Thoracic aorta (tissue), 2 donors: ENCODE measurements at regions not wholly inside any gene's neighbourhood (a gene's known extent, or its start where the extent isn't known, plus 50 kb on each side); places are given as distances from the start of the nearest gene placed in this dataset.

Source experiments
- ATAC-seq: fragments of 150-250 bp; one replicate; pipeline ENCODE4 v1.8.0; 2017; ENCODE audit warnings: low read depth; ENCODE audit not compliant: insufficient number of reproducible peaks, low FRiP score
- DNase-seq: peaks from one replicate; pipeline ENCODE4 v3.0.0-alpha.2; 2020; ENCODE audit warnings: low spot score
- H3K27ac ChIP-seq, 2 donors: fragments of 200-600 bp; sonication (generic); 1 replicate in 1 of 2; 2 replicates in 1 of 2; pipeline ENCODE4 v1.5.1; 2016; ENCODE audit warnings: mild to moderate bottlenecking in 2 of 2, moderate library complexity in 2 of 2
- H3K27me3 ChIP-seq: fragments of 200-600 bp; sonication (generic); replicated peaks from 2 replicates; pipeline ENCODE4 v1.6.0; 2016; ENCODE audit warnings: mild to moderate bottlenecking; ENCODE audit not compliant: insufficient read depth
- H3K36me3 ChIP-seq: fragments of 200-600 bp; sonication (generic); one replicate; pipeline ENCODE4 v1.5.1; 2016
- H3K4me1 ChIP-seq, 2 donors: fragments of 200-600 bp; sonication (generic); 1 replicate in 1 of 2; 2 replicates in 1 of 2; pipeline versions ENCODE4 v1.5.1 to v1.6.0; 2016; ENCODE audit warnings: low read depth in 2 of 2, mild to moderate bottlenecking in 1 of 2; ENCODE audit not compliant: control insufficient read depth in 1 of 2
- H3K4me3 ChIP-seq: fragments of 200-600 bp; sonication (generic); 2 replicates; pipeline ENCODE4 v1.5.1; 2016; ENCODE audit warnings: mild to moderate bottlenecking
- H3K9me3 ChIP-seq: fragments of 200-600 bp; sonication (generic); 2 replicates; pipeline ENCODE4 v1.5.1; 2016
- CTCF ChIP-seq: fragments of 200-600 bp; sonication (generic); IDR thresholded peaks from one replicate; pipeline ENCODE4 v1.5.1; 2019; ENCODE audit warnings: antibody characterized with exemption

GRCh38 chr17:59464246-59464645 is 101.2 kb upstream of the DHX40 start:
- Histone ChIP-seq H3K27ac (no peak overlapping the region), H3K4me3 (no peak overlapping the region), H3K27me3 (no peaks in the 10 kb centered on the region), H3K9me3 (no peaks in the 10 kb centered on the region), H3K4me1 (no peaks in the 10 kb centered on the region), H3K36me3 (no peaks in the 10 kb centered on the region)
- DNase-seq (no peak), ATAC-seq (no peak)
- no peak for TF ChIP-seq CTCF

- H3K4me1 ChIP-seq: no peaks in the 10 kb centered on the region
- no peaks in the 10 kb centered on the region for H3K36me3 ChIP-seq
- DNase-seq (no peak), ATAC-seq (no peak)
- no peaks in the 10 kb centered on the region for H3K27me3 ChIP-seq
- no peak overlapping the region for H3K4me3 ChIP-seq
- no peak overlapping the region for H3K27ac ChIP-seq
- TF ChIP-seq CTCF: no peak
- H3K9me3 ChIP-seq: no peaks in the 10 kb centered on the region
These were observed 99.5 kb upstream of the DHX40 start for GRCh38 chr17:59465949-59466307.

GRCh38 chr17:59466946-59467801 is 98.2 kb upstream of the DHX40 start:
- no peaks in the 10 kb centered on the region for H3K36me3 ChIP-seq
- no peaks in the 10 kb centered on the region for H3K4me1 ChIP-seq
- DNase-seq (no peak), ATAC-seq (no peak)
- no peak overlapping the region for H3K4me3 ChIP-seq
- H3K27ac ChIP-seq: no peak overlapping the region
- H3K27me3 ChIP-seq: no peaks in the 10 kb centered on the region
- H3K9me3 ChIP-seq: no peaks in the 10 kb centered on the region
- no peak for TF ChIP-seq CTCF

- no peak for TF ChIP-seq CTCF
- no peaks in the 10 kb centered on the region for H3K9me3 ChIP-seq
- no peak overlapping the region for H3K27ac ChIP-seq
- H3K4me1 ChIP-seq: no peaks in the 10 kb centered on the region
- H3K36me3 ChIP-seq: no peaks in the 10 kb centered on the region
- DNase-seq (no peak), ATAC-seq (no peak)
- H3K4me3 ChIP-seq: no peak overlapping the region
- H3K27me3 ChIP-seq: no peaks in the 10 kb centered on the region
These were observed 95.5 kb upstream of the DHX40 start for GRCh38 chr17:59469786-59470485.

GRCh38 chr17:59470624-59471297 is 94.6 kb upstream of the DHX40 start:
- H3K27ac ChIP-seq: no peak overlapping the region
- H3K27me3 ChIP-seq: no peaks in the 10 kb centered on the region
- H3K4me3 ChIP-seq: no peak overlapping the region
- no peak for DNase-seq
- no peak for ATAC-seq
- H3K9me3 ChIP-seq: no peaks in the 10 kb centered on the region
- TF ChIP-seq CTCF: no peak
- H3K4me1 ChIP-seq: no peaks in the 10 kb centered on the region
- no peaks in the 10 kb centered on the region for H3K36me3 ChIP-seq
